GM18499 (cell line): ENCODE measurements at regions not wholly inside any gene's neighbourhood (a gene's known extent, or its start where the extent isn't known, plus 50 kb on each side); places are given as distances from the start of the nearest gene placed in this dataset.
"Not testable (repeated sequence)": the region's sequence is repeated elsewhere in the genome, so short reads cannot be mapped to it uniquely, and the experiment has no call there.

Experiments used
- ATAC-seq: cut with Tn5 transposase; IDR thresholded peaks from one replicate; pipeline ENCODE4 v1.9.1; 2021; ENCODE audit warnings: moderate number of reproducible peaks; ENCODE audit not compliant: insufficient read depth, unreplicated experiment

DNA sequence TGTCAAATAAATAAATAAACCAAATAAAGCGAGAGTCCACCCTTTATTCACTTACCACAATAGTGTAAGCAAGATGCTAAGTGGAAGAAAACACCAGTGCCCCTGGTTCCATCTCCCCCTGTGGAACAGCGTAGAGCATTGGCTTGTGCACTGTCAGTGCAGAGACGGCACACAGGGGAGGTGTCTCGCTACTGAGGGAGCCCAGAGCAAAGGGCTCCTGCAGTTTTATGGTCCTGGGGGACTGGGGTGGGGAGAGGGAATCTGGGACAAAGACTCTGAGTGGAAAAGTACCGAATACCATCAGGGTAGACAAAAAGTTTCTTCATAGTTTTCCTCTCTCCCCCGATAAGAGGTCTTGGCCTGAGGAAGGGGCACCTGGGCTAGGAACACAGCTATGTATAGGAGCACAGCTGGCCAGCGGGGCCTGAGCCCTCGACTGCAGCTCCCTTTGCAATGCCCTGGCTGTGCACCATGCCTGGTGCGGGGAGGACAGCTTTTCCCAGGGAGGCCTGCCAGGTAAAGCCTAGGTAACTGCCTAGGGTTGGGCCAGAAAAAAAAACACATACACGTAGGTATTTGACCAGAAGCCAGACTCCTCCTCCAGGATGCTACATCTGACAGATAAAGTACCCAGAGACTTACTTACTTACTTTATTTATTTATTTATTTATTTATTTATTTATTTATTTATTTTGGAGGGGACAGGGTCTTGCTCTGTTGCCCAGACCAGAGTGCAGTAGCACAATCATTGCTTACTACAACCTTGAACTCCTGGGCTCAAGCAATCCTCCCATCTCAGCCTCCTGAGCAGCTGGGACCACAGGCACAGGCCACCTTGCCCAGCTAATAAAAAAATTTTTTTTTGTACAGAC lies 88.8 kb upstream of the KIF5B start:
- ATAC-seq = no peak

DNA sequence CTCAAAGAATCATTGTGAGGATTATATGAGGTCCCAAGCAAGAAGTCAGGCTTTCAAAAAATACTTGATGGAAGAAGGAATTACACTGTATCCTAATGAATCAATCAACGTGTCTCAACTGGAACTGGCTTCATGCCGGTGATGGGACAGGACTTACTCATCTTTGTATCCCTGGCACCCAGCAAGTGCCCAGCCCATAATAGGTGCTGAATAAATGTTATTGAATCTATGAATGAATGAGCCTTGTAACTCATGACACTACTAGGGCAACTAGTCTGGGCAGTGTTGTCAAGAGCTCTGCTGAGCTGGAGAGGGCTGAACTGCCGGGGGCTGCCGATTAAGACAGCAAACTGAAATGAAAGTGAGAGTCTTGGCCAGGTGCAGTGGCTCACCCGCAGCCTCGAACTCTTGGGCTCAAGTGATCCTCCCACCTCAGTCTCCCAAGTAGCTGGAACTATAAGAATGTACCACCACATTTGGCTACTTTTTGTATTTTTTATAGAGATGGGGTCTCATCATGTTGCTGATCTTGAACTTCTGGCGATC lies 87.2 kb upstream of the KIF5B start:
- no peak for ATAC-seq

DNA sequence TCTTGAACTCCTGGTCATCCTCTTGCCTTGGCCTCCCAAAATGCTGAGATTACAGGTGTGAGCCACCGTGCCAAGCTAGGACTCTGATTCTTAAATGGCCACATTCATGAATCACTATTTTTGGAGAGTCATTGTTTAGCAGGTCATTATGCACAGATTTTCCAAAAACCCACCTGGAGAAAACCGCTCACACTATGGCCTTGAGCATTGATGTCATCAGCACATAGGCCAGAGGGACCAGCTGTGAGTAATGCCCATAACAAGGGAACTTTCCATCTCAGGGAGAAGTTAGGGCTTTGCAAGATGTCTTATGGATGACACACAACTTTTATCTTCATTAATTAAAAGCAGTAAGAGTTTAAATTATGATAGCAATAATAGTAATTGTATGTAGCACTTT lies 86.4 kb upstream of the KIF5B start:
- ATAC-seq = no peak

DNA sequence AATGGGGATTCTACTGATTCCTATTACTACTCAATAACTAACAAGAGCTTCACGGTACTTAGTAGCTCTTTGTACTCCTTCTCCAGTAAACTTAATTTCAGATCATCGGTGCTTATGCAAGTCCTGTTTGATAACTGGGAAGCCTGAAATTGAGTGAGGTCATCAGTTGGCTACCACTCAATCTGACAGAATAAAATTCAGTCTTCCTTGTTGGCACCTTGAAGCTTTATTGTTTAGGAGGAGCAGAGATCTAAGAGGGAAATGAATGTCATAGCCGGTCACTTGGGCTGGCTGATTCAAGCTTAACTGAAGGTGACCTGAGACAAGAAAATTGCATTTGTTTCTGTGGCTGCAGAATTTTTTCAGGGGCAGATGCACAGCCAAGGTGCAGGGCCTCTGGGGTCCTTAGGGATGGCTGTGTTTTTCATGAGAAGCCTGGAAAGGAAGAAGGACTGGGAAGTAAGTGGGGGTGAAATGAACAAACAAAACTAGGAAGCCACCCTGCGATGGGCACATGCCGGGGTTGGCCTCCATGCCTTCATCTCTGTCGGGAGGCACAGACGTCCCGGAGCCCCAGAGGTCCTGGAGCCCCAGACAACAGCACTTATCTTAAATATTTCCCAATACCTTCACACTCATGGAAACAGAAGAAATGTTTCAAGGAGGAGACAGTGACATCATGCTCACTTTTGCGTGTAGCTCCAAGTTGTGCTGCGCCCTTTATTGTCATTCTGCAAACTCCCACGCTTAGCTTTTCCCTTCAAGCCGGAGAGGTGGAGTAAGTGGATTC lies 85.0 kb upstream of the KIF5B start:
- no peak for ATAC-seq

DNA sequence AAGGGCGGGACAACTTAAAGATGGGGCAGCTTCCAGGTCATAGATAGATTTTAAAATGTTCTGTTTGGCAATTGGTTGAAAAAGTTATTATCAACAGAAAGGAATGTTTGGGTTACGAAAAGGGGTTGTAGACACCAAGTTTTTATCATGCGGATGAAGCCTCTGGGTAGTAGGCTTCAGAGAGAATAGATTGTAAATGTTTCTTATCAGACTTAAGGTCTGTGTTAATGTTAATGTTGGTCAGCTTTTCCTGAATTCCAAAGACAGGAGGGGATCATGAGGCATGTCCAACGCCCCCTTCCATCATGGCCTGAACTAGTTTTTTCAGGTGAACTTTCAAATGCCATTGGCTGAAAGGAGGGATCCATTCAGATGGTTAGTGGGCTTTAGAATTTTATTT lies 84.2 kb upstream of the KIF5B start:
- no peak for ATAC-seq

DNA sequence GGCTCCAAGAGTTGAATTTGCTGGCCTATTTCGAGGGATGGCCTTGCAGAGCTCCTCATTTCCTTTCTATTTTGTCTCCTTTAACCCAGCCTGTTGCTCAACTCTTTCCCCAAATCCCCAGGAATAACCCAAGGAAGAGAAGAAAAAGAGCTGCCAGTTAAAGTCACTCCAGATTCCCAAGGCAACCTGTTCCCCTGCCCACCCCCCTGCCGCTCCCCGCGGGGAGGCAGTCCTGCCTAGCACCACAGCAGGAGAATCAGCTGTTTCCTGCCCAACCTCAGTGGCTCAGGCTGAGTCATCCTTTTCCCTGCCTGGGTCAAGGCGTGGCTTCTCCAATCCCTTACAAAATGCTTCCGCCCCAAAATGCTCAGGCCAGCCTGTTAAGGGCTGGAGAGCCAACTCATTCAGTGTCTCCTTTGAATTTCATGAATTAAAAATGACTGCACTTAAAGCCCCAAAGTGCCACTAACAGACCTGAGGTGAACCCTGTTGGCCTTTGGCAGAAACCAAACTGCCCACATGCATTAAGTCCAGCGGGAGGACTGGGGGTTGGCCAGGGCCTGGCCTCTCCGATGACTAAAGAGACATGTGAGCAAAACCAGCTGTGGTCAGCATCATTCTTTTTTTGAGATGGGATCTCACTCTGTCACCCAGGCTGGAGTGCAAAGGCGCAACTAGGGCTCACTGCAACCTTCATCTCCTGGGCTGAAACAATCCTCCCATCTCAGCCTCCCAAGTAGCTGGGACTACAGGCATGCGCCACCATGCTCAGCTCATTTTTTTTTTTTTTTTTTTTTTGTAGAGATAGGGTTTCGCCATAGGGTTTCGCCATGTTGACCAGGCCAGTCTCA lies 83.2 kb upstream of the KIF5B start:
- no peak for ATAC-seq

DNA sequence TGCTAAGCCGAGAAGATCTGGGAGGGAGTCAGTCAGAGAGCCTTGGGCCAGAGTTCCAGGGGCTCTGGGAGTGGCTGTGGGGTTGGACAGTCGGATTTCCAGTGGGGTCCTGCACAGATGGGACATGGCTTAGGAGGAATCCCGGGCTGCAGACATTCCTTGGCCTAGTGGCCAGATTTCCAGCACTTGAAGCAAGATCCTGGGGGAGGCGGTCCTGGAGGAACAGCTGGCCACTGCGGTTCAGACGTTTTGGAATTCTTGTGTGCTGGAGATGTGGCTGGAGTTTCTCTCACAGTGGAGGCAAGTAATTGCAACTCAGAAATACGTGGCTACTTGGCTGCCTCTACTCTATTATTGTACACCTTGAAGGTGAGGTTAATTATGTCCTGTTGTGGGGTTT lies 80.7 kb upstream of the KIF5B start:
- ATAC-seq = not testable (repeated sequence)

DNA sequence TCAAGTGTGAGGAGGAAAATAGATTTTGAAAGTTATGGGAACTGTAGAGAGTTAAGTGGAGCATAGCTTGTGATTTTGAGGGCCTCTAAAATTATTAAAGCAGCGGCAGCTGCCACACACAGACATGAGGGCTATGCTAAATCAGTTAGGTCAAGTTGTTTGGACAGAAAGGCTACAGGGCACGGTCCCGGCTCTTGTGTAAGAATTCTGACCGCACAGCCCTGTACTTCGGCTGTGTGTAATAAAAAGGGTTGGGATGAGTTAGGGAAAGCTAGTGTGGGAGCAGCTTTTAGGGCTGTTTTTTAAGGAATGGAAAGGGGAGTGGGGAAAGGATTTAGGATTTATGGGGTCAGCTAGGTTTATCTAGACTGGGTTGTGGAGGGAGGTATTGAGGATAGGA lies 79.6 kb upstream of the KIF5B start:
- ATAC-seq = not testable (repeated sequence)

DNA sequence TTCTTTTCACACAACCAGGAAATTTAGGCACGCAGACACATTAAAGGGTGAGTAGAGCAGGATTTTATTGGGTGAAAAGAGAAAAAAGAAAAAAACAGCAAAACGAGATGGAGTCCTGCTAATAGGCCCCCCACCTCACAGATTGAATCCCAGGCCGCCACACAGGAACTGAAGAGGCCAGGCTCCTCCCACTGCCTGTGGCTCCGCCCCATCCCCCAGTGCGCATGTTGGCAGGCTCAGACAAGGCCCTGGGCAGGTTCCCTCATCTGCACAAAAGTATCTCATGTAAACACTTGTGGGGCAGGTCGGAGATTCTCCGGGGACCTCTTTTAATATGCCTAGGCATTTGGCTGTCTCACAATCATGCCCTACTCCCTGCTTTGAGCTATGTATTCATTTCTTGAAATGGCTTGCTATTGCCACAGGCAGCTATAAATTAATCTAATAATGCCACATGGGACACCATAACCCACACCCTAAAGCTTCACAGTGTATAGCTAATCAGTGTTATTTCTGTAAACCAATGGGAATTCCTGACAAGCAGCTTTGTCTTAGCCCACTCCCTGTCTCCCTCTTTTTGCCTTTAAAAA lies 76.2 kb upstream of the KIF5B start:
- no peak for ATAC-seq

DNA sequence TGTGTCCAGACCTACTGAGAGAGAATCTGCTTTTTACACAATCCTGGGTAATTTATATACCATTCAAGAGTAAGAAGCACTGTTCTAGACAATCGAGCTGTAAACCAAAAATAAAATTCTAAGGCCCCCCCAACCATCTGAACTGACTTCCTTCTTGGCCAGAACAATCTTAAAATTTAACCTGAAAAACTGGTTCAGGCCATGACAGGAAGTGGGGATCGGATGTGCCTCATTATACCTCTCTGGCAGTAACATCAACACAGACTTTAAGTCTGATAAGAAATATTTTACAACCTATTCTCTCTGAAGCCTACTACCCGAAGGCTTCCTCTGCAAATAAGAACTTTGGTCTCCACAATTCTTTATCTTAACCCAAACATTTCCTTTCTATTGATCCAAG lies 75.2 kb upstream of the KIF5B start:
- ATAC-seq = no peak

DNA sequence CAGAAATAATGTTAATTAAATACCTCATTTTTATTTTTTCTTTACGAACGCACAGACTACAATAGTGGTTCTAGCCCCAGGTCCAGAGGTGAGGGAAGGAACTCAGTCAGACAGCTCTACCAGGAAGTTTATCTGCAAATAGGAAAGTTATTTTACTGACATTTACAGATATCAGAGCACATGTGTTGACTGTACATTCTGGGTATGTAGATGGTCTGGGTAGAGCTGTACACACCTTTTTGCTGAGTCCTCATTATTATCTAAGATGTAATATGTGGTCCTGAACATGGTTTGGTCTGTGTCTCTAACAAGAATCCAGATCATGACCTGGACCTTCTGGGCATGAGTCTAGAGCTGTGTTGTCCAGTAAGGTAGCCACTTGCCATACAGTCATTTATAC lies 74.6 kb upstream of the KIF5B start:
- no peak for ATAC-seq

DNA sequence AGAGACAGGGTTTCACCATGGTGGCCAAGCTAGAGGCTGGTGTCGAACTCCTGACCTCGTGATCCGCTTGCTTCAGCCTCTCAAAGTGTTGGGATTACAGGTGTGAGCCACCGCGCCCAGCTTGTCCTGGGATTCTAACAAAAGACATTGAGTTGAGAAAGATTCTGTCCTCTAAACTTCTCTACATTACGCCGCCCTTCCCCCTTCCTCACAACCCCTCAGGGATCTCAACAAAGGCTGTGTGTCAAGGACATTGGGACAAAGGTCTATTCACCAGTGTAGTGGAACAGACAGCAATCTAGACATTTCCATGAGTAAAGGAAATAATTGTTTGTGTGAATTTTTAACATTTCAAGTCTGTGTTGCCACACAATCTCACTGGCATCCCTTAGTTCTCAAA lies 68.8 kb upstream of the KIF5B start:
- ATAC-seq = no peak

DNA sequence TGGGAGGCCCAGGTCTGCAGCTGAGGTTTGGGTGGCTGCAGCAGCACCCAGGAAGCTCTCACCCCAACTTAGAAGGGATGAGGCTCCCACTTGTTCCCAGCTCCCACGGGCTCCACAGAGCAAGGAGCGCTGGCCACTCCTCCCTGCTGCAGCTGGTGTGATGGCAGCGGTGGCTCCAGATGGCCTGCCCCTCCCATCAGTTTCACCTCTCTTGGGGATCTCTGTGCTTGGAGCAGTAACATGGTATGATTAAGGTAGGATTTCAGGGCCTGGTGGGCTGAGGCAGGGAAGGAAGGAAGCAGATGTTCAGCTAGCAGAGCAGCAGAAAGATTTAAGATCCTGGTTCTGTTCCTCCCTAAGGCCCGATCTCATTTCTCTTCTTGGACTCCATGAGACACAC lies 66.8 kb upstream of the KIF5B start:
- no peak for ATAC-seq

DNA sequence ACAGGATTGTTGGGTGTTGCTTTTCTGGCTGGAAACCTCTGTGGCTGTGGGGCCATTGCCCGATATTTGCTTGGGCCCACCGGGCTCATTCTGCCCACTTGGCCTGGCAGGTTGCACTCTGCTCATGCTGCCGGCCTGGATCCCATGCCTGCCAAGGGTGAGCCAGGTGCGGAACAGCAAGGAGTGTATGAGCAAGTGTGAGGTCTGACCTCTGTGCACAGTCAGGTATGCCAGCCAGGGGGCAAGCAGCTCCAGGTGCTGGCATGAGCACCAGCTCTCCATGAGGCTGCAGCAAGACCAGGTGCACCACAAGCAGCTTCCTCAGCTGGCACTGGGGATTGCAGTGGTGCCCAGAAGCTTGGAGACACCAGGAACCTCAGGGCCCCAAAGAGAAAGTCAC lies 65.4 kb upstream of the KIF5B start:
- no peak for ATAC-seq

DNA sequence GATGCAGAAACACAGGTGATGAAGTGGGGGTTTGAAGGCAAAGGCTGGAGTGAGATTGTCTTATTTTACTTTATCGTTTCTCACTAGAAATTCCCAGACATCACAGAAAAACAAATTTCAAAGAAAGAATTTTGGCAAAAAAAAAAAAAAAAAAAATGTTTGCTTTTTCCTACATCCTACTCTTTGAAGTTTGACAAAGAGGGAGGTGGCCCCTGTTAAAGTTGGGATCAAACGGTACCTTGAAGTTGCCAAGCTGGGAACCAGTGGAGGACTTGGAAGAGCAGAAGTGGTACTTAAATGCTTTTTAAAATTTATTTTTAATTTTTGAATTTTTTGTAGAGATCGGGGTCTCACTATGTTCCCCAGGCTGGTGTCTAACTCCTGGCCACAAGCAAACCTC lies 63.9 kb upstream of the KIF5B start:
- no peak for ATAC-seq

DNA sequence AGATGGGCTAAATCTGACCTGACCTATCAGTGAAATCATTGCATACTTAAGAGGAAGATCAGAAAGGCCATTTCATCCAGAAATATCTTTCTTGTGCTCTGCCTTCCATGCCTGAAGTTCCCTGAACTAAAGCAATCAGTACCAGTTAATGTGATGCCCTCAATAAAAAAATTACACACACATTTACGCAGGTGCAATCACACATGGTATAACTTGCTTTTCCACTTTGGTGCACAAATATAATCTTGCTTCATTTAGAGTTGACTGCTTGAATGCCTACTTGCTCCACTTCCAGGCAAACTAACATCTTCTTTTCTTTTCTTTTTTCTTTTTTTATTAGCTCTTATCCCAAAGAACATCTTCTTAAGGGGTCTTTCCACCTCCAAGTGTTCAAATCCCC lies 58.3 kb upstream of the KIF5B start:
- ATAC-seq = no peak

DNA sequence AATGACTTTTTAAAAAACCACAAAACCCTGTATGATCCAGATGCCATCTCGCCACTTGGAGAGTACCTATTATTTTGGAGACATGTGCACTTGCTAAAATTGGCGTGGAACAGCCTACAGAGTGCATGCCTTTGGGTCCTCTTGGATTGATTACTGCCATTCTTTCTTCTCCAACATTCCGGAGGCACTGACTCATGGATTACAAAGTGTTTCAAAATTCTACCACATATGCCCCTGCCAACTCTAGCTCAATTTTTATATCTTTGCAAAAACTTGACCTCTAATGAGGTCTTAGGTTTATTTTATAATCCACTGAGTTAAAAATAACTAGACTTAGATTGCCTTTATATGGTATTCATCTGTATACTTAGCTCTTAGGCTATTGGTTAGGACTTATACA lies 55.8 kb upstream of the KIF5B start:
- no peak for ATAC-seq

DNA sequence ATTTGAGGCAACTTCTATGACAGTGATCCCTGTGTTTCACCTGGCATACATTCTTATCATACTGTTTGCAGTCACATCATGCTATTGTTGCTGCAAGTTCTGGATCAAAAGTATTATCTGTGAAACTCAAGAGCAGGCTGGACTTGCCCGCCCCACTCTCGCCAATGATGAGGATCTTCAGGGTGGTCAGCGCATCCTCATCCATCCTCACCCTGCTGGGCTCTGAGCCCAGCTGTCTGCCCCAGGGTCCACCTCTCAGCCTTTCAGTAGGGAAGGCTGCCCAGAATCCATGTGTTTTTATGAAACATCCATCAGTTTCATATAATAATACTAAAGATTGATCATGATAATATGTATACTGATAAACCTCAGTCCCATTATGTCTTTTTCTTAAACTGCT lies 55.4 kb upstream of the KIF5B start:
- ATAC-seq = no peak

DNA sequence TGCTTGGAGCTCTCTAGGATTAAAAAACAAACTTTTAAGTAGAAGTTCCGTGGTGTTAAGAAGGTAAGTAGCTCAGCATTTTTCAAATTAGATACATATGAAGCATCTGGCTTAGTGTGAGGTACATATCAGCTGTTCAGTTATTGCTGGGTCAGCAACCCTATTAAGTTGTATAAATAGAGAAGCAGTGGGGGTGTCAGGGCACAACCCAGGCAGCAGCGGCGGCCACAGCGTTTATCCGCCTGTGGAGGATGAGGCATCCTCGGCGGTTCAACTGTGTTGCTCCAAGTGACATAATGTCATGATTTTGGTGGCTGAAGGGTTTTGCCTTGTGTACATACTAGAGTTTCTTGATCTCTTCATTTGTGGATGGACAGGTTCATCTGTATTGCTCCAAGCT lies 54.6 kb upstream of the KIF5B start:
- no peak for ATAC-seq

DNA sequence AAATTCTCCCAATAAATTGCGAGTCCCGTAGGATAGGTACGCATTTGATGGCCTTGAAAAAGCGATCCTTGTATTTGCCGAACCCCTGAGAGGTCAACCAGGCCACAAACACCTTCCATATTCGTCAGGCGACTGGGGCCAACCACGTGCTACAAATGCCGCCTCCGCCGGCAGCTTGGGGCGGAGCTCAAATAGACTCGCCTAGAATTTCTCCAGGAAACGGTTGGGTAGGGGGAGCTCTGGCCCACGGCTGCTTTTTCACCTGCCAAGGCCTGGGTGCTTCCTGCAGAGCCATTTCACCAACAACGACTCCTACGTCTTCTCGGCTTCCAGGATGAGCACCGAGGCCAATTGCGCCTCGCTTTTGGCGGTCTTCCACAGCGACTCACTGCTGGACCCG lies 53.4 kb upstream of the KIF5B start:
- no peak for ATAC-seq
